HG02588 (cell line): ENCODE measurements at regions not wholly inside any gene's neighbourhood (a gene's known extent, or its start where the extent isn't known, plus 50 kb on each side); places are given as distances from the start of the nearest gene placed in this dataset.
"Not testable (repeated sequence)": the region's sequence is repeated elsewhere in the genome, so short reads cannot be mapped to it uniquely, and the experiment has no call there.

ENCODE experiments used
- ATAC-seq: cut with Tn5 transposase; IDR thresholded peaks from one replicate; pipeline ENCODE4 v1.9.1; 2021; ENCODE audit warnings: mild to moderate bottlenecking, moderate library complexity; ENCODE audit not compliant: unreplicated experiment

- ATAC-seq, result no peak
These were observed 77.6 kb downstream of the SETD4 start for GRCh38 chr21:35982717-35983116.

GRCh38 chr21:35981514-35982070 lies 78.7 kb downstream of the SETD4 start:
- ATAC-seq, result no peak

- no peak for ATAC-seq
These were observed 79.5 kb downstream of the SETD4 start for GRCh38 chr21:35980821-35981220.

GRCh38 chr21:35977860-35978259 lies 82.5 kb downstream of the SETD4 start:
- ATAC-seq, result not testable (repeated sequence)

GRCh38 chr21:35976929-35977328 lies 83.4 kb downstream of the SETD4 start:
- no peak for ATAC-seq

- ATAC-seq, result no peak
These were observed 83.8 kb downstream of the SETD4 start for GRCh38 chr21:35976481-35976880.

- no peak for ATAC-seq
These were observed 85.6 kb downstream of the SETD4 start for GRCh38 chr21:35974775-35975174.

- no peak for ATAC-seq
These were observed 88.5 kb downstream of the SETD4 start for GRCh38 chr21:35971824-35972223.

- no peak for ATAC-seq
These were observed 91.0 kb downstream of the SETD4 start for GRCh38 chr21:35969281-35969680.

- no peak for ATAC-seq
These were observed 91.8 kb downstream of the SETD4 start for GRCh38 chr21:35968564-35968963.

GRCh38 chr21:35965699-35966098 lies 94.6 kb downstream of the SETD4 start:
- no peak for ATAC-seq

GRCh38 chr21:35963920-35964451 lies 96.3 kb downstream of the SETD4 start:
- no peak for ATAC-seq

- no peak for ATAC-seq
These were observed 97.4 kb downstream of the SETD4 start for GRCh38 chr21:35962917-35963316.

GRCh38 chr21:35954066-35954465 lies 106.3 kb downstream of the SETD4 start:
- no peak for ATAC-seq

GRCh38 chr21:35953597-35953996 lies 106.7 kb downstream of the SETD4 start:
- no peak for ATAC-seq

- no peak for ATAC-seq
These were observed 107.5 kb downstream of the SETD4 start for GRCh38 chr21:35952651-35953340.

- ATAC-seq, result no peak
These were observed 111.3 kb downstream of the SETD4 start for GRCh38 chr21:35948982-35949381.

GRCh38 chr21:35945089-35945671 lies 115.1 kb downstream of the SETD4 start:
- ATAC-seq, result no peak

GRCh38 chr21:35943752-35944151 lies 116.6 kb downstream of the SETD4 start:
- no peak for ATAC-seq

- no peak for ATAC-seq
These were observed 117.8 kb downstream of the SETD4 start for GRCh38 chr21:35942211-35943144.
